ENCODE measurements at regions not wholly inside any gene's neighbourhood (a gene's known extent, or its start where the extent isn't known, plus 50 kb on each side); places are given as distances from the start of the nearest gene placed in this dataset.

- TF ChIP-seq, protein P1, sequence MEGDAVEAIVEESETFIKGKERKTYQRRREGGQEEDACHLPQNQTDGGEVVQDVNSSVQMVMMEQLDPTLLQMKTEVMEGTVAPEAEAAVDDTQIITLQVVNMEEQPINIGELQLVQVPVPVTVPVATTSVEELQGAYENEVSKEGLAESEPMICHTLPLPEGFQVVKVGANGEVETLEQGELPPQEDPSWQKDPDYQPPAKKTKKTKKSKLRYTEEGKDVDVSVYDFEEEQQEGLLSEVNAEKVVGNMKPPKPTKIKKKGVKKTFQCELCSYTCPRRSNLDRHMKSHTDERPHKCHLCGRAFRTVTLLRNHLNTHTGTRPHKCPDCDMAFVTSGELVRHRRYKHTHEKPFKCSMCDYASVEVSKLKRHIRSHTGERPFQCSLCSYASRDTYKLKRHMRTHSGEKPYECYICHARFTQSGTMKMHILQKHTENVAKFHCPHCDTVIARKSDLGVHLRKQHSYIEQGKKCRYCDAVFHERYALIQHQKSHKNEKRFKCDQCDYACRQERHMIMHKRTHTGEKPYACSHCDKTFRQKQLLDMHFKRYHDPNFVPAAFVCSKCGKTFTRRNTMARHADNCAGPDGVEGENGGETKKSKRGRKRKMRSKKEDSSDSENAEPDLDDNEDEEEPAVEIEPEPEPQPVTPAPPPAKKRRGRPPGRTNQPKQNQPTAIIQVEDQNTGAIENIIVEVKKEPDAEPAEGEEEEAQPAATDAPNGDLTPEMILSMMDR (IDR thresholded peaks at IDR 0.05), result no peak
- no peak for TF ChIP-seq POLR2AphosphoS5 (IDR thresholded peaks at IDR 0.05; ENCODE audit: low read depth, low read length)
Observed at GRCh38 chr14:84792722-84793410, 737.1 kb upstream of the FLRT2 start.
